GM12878 (cell line): ENCODE measurements at regions not wholly inside any gene's neighbourhood (a gene's known extent, or its start where the extent isn't known, plus 50 kb on each side); places are given as distances from the start of the nearest gene placed in this dataset.

Experiments
- ATAC-seq: fragments of 200-7000 bp; cut with Tn5 transposase; 3 replicates; pipeline ENCODE4 v1.9.1; 2020; ENCODE audit warnings: mild to moderate bottlenecking, moderate library complexity
- BruUV-seq: library from RNA; stranded (reverse); fragments of 400-500 nt; replicated peaks from 2 replicates; lab custom pipeline; 2021; lab: Mats Ljungman, UMichigan
- CTCF ChIA-PET: fragments of 300-600 bp; sonication (Branson Sonifier 250); formaldehyde crosslinking; extraction: SDS; loops from one replicate; lab custom pipeline; 2021; ENCODE audit warnings: inconsistent platforms; lab: Yijun Ruan, JAX
- POLR2A ChIA-PET: fragments of 350-600 bp; formaldehyde crosslinking; extraction: SDS; loops from one replicate; lab custom pipeline; 2021; ENCODE audit warnings: inconsistent platforms; lab: Charles Lee
- RAD21 ChIA-PET: fragments of 300-600 bp; sonication (Branson Sonifier 250); formaldehyde crosslinking; loops from one replicate; lab custom pipeline; 2023; ENCODE audit warnings: antibody characterized with exemption; ENCODE audit not compliant: unreplicated experiment; lab: Charles Lee
- SMC1A ChIA-PET: fragments of 300-600 bp; sonication (Branson Sonifier 250); formaldehyde crosslinking; loops from one replicate; lab custom pipeline; 2023; ENCODE audit not compliant: unreplicated experiment, uncharacterized antibody; lab: Charles Lee
- DNase-seq: peaks from one replicate; pipeline ENCODE4 v3.0.0-alpha.2; 2011; ENCODE audit warnings: low read depth, low spot score
- FAIRE-seq: peaks from 3 replicates; lab custom pipeline; 2011; peaks lifted over from hg19 to GRCh38; lab: Jason Lieb, UNC
- H2AFZ ChIP-seq: 2 replicates; pipeline ENCODE4 v1.6.0; 2011; ENCODE audit warnings: low read depth, low read length, control low read depth; ENCODE audit not compliant: control insufficient read depth
- H3K27ac ChIP-seq: 2 replicates; pipeline ENCODE4 v1.5.1; 2011; ENCODE audit warnings: control low read depth; ENCODE audit not compliant: control insufficient read depth, insufficient read depth
- H3K27me3 ChIP-seq, 2 experiments: replicated peaks in 1 of 2; 2 replicates each; pipeline versions ENCODE4 v1.6.0 to v1.6.1; 2011; ENCODE audit warnings: low read length in 1 of 2; ENCODE audit not compliant: control insufficient read depth in 2 of 2, insufficient read depth in 2 of 2
- H3K36me3 ChIP-seq, 2 experiments: 2 replicates each; pipeline ENCODE4 v1.5.1; 2011; ENCODE audit warnings: low read length in 1 of 2; ENCODE audit not compliant: control insufficient read depth in 2 of 2, insufficient read depth in 2 of 2
- H3K4me1 ChIP-seq: 2 replicates; pipeline ENCODE4 v1.6.1; 2011; ENCODE audit warnings: mild to moderate bottlenecking, low read length, moderate library complexity, mixed read lengths; ENCODE audit not compliant: control insufficient read depth, insufficient read depth
- H3K4me2 ChIP-seq: 2 replicates; pipeline ENCODE4 v1.6.0; 2011; ENCODE audit warnings: control low read depth; ENCODE audit not compliant: control insufficient read depth, insufficient read depth
- H3K4me3 ChIP-seq: fragments of 200-600 bp; sonication (generic); 2 replicates; pipeline ENCODE4 v1.5.1; 2016
- H3K79me2 ChIP-seq: 2 replicates; pipeline ENCODE4 v1.6.0; 2011; ENCODE audit warnings: low read length; ENCODE audit not compliant: control insufficient read depth, insufficient read depth
- H3K9ac ChIP-seq: 2 replicates; pipeline ENCODE4 v1.8.0; 2011; ENCODE audit warnings: low read length, control low read depth, mixed read lengths; ENCODE audit not compliant: control insufficient read depth, insufficient read depth
- H3K9me3 ChIP-seq: replicated peaks from 3 replicates; pipeline ENCODE4 v1.5.1; 2011; ENCODE audit warnings: mild to moderate bottlenecking, low read length; ENCODE audit not compliant: control insufficient read depth, insufficient read depth
- H4K20me1 ChIP-seq: 2 replicates; pipeline ENCODE4 v1.6.0; 2011; ENCODE audit not compliant: control insufficient read depth, insufficient read depth
- BRCA1 ChIP-seq: IDR thresholded peaks from 2 replicates; pipeline ENCODE4 v1.6.1; 2011; ENCODE audit warnings: low read depth, low read length, improper control_type of control experiment
- CTCF ChIP-seq, 3 experiments: IDR thresholded peaks in 2 of 3; conservative IDR thresholded peaks in 1 of 3; 2 replicates each; pipeline ENCODE4 v1.5.1; 2011; ENCODE audit warnings: low read depth in 3 of 3, low read length in 3 of 3, mild to moderate bottlenecking in 3 of 3, control low read depth in 2 of 3, moderate library complexity in 2 of 3, inconsistent platforms in 1 of 3, mixed read lengths in 1 of 3; ENCODE audit not compliant: control insufficient read depth in 2 of 3, insufficient read depth in 1 of 3; ENCODE audit errors: extremely low read depth in 1 of 3
- DPF2 ChIP-seq: fragments of 450-650 bp; IDR thresholded peaks from 2 replicates; pipeline ENCODE4 v1.6.1; 2017; ENCODE audit warnings: mild to moderate bottlenecking
- FOS ChIP-seq: IDR thresholded peaks from 3 replicates; pipeline ENCODE4 v1.6.1; 2011; ENCODE audit warnings: borderline replicate concordance; ENCODE audit not compliant: insufficient read length; ENCODE audit errors: extremely low read depth
- HDGF ChIP-seq: fragments of 450-650 bp; IDR thresholded peaks from 2 replicates; pipeline ENCODE4 v1.6.1; 2016; ENCODE audit warnings: antibody characterized with exemption
- JUND ChIP-seq: IDR thresholded peaks from 2 replicates; pipeline ENCODE4 v1.6.1; 2012; ENCODE audit warnings: low read depth, mild to moderate bottlenecking, low read length, improper control_type of control experiment, moderate library complexity
- KAT2A ChIP-seq: conservative IDR thresholded peaks from 2 replicates; pipeline ENCODE4 v1.6.1; 2011; ENCODE audit warnings: low read depth, low read length; ENCODE audit not compliant: control insufficient read depth
- NFYA ChIP-seq: IDR thresholded peaks from 2 replicates; pipeline ENCODE4 v1.6.1; 2011; ENCODE audit warnings: low read depth, mild to moderate bottlenecking, low read length, improper control_type of control experiment, borderline replicate concordance
- RB1 ChIP-seq: fragments of 450-650 bp; formaldehyde crosslinking; IDR thresholded peaks from 2 replicates; pipeline ENCODE4 v1.6.1; 2017; ENCODE audit warnings: mild to moderate bottlenecking, borderline replicate concordance
- RCOR1 ChIP-seq: conservative IDR thresholded peaks from 2 replicates; pipeline ENCODE4 v1.6.1; 2012; ENCODE audit warnings: low read depth, low read length, improper control_type of control experiment
- RELB ChIP-seq: fragments of 450-650 bp; IDR thresholded peaks from 2 replicates; pipeline ENCODE4 v1.6.1; 2017; ENCODE audit warnings: low read depth, mild to moderate bottlenecking, moderate library complexity
- SMAD5 ChIP-seq: IDR thresholded peaks from 2 replicates; pipeline ENCODE4 v1.6.1; 2016; ENCODE audit warnings: antibody characterized with exemption, low read depth
- STAT3 ChIP-seq: IDR thresholded peaks from 2 replicates; pipeline ENCODE4 v1.6.1; 2011; ENCODE audit warnings: low read depth, low read length, improper control_type of control experiment
- TBL1XR1 ChIP-seq: IDR thresholded peaks from 2 replicates; pipeline ENCODE4 v1.6.1; 2012; ENCODE audit warnings: low read depth, low read length, improper control_type of control experiment
- TCF12 ChIP-seq: IDR thresholded peaks from 2 replicates; pipeline ENCODE4 v1.6.1; 2011; ENCODE audit warnings: low read depth, mild to moderate bottlenecking, low read length
- ZNF384 ChIP-seq: IDR thresholded peaks from 2 replicates; pipeline ENCODE4 v1.6.1; 2012; ENCODE audit warnings: low read depth, mild to moderate bottlenecking, low read length, improper control_type of control experiment, borderline replicate concordance
- WGBS: methylation state at CpG from one replicate; pipeline ENCODE4 v1.1.6; 2016; ENCODE audit warnings: low lambda C conversion rate; ENCODE audit not compliant: insufficient replicate concordance, insufficient coverage; ENCODE audit errors: missing lambda C conversion rate; 5-methylcytosine and 5-hydroxymethylcytosine counted together
- in situ Hi-C: fragments of 300-500 bp; cut with MboI; formaldehyde crosslinking; loops from 9 replicates; pipeline ENCODE4 v1.14.3; 2018; ENCODE audit warnings: mixed read lengths
- intact Hi-C: fragments of 100-400 bp; cut with micrococcal nuclease; formaldehyde crosslinking; loops from one replicate; pipeline ENCODE4 v1.14.2; 2022; ENCODE audit not compliant: unreplicated experiment

GRCh38 chr11:115556984-115557383 lies 52.8 kb upstream of the CADM1 start:
- no peak for FAIRE-seq
- Histone ChIP-seq H2AFZ (no peak overlapping the region), H3K4me1 (no peaks in the 10 kb centered on the region), H3K27me3 (no peaks in the 10 kb centered on the region), H3K79me2 (no peaks in the 10 kb centered on the region), H3K4me2 (no peak overlapping the region), H3K9me3 (no peaks in the 10 kb centered on the region), H3K9ac (no peak overlapping the region), H3K27ac (no peak overlapping the region), H4K20me1 (no peaks in the 10 kb centered on the region), H3K4me3 (no peak overlapping the region), H3K36me3 (no peaks in the 10 kb centered on the region)
- in situ Hi-C loops (no loop called here), intact Hi-C loops (no loop called here)
- DNase-seq: no peak
- no peak for ATAC-seq
- WGBS: 26% methylated on average over 7 of the region's 7 CpGs
- CTCF ChIA-PET: no interaction called here
- SMC1A ChIA-PET: no interaction called here
- no peak for TF ChIP-seq NFYA
- TF ChIP-seq FOS: no peak
- no peak for TF ChIP-seq HDGF
- no peak for TF ChIP-seq RCOR1
- no peak for TF ChIP-seq TBL1XR1
- no peak for TF ChIP-seq STAT3
- TF ChIP-seq CTCF (IDR thresholded peaks at IDR 0.05 in 2 of 3, conservative IDR thresholded peaks at IDR 0.05 in 1 of 3; ENCODE audit: control insufficient read depth in 2 of 3, extremely low read depth in 1 of 3, insufficient read depth in 1 of 3, low read depth in 3 of 3, low read length in 3 of 3): no peak
- TF ChIP-seq TCF12: no peak
- no peak for TF ChIP-seq JUND
- TF ChIP-seq RELB: no peak
- no peak for TF ChIP-seq RB1
- no peak for TF ChIP-seq BRCA1
- no peak for TF ChIP-seq ZNF384
- TF ChIP-seq DPF2: no peak
- no peak for TF ChIP-seq SMAD5
- no peak for TF ChIP-seq KAT2A
- no TSS peak for BruUV-seq
- POLR2A ChIA-PET: no interaction called here
- RAD21 ChIA-PET: no interaction called here
